ENCODE measurements at regions not wholly inside any gene's neighbourhood (a gene's known extent, or its start where the extent isn't known, plus 50 kb on each side); places are given as distances from the start of the nearest gene placed in this dataset.

DNA sequence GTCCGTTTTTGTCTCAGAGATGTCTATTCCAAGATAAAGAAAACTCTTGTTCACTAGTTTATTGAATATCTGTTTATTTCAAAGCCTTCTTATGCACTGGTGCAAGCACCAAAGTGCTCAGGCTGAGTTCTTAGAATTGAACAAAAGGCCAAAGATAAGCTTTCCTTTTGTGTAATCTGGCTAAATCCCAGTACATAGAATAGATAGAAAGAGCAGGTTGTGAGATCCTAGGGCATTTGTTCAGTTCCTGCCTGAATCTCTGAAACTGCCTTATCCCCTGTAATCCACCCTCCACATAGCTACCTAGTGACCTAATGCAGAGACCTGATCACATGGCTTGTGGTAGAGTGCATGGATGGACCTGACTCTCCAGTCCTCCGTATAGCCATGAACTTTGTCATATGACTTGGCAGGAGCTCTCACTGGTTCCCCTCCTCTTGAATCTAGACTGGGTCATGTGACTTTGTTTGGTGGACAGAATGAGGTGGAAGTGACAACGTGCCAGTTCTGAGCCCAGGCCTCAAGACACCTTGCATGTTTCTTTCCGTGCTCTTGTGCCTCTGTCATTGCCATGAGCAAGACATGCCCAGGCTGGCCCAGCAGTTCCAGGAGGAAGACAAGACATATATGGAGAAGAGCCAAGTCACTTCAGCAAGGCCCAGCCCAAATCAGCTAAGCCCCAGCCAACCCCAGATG, 139.3 kb upstream of the SHB start:
- TF ChIP-seq, protein P1, sequence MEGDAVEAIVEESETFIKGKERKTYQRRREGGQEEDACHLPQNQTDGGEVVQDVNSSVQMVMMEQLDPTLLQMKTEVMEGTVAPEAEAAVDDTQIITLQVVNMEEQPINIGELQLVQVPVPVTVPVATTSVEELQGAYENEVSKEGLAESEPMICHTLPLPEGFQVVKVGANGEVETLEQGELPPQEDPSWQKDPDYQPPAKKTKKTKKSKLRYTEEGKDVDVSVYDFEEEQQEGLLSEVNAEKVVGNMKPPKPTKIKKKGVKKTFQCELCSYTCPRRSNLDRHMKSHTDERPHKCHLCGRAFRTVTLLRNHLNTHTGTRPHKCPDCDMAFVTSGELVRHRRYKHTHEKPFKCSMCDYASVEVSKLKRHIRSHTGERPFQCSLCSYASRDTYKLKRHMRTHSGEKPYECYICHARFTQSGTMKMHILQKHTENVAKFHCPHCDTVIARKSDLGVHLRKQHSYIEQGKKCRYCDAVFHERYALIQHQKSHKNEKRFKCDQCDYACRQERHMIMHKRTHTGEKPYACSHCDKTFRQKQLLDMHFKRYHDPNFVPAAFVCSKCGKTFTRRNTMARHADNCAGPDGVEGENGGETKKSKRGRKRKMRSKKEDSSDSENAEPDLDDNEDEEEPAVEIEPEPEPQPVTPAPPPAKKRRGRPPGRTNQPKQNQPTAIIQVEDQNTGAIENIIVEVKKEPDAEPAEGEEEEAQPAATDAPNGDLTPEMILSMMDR (IDR thresholded peaks at IDR 0.05): no peak
- no peak for TF ChIP-seq POLR2A (IDR thresholded peaks at IDR 0.05)

All from breast epithelium (tissue), 3 donors.